Neural progenitor cell (in vitro differentiated cells): ENCODE measurements at regions not wholly inside any gene's neighbourhood (a gene's known extent, or its start where the extent isn't known, plus 50 kb on each side); places are given as distances from the start of the nearest gene placed in this dataset.
"Not testable (repeated sequence)": the region's sequence is repeated elsewhere in the genome, so short reads cannot be mapped to it uniquely, and the experiment has no call there.

Source experiments
- DNase-seq: peaks from one replicate; pipeline ENCODE4 v3.0.0-alpha.2; 2016; ENCODE audit warnings: low spot score
- H2AFZ ChIP-seq: fragments of 200-600 bp; sonication (generic); replicated peaks from 2 replicates; pipeline ENCODE4 v1.6.1; 2016; ENCODE audit warnings: antibody characterized with exemption
- H3F3A ChIP-seq: fragments of 200-600 bp; sonication (generic); 2 replicates; pipeline ENCODE4 v1.6.1; 2016; ENCODE audit warnings: antibody characterized with exemption, low read depth
- H3K27ac ChIP-seq: fragments of 200-600 bp; sonication (generic); 2 replicates; pipeline ENCODE4 v1.5.1; 2016; ENCODE audit warnings: mild to moderate bottlenecking
- H3K27me3 ChIP-seq: fragments of 200-600 bp; sonication (generic); 2 replicates; pipeline ENCODE4 v1.6.1; 2016; ENCODE audit warnings: mild to moderate bottlenecking, moderate library complexity
- H3K36me3 ChIP-seq: fragments of 200-600 bp; sonication (generic); 2 replicates; pipeline ENCODE4 v1.5.1; 2016
- H3K4me1 ChIP-seq: fragments of 200-600 bp; sonication (generic); 2 replicates; pipeline ENCODE4 v1.6.1; 2016; ENCODE audit warnings: mixed run types
- H3K4me2 ChIP-seq: fragments of 200-600 bp; sonication (generic); 2 replicates; pipeline ENCODE4 v1.6.1; 2016
- H3K4me3 ChIP-seq: fragments of 200-600 bp; sonication (generic); 2 replicates; pipeline ENCODE4 v1.5.1; 2016
- H3K79me2 ChIP-seq: fragments of 200-600 bp; sonication (generic); 2 replicates; pipeline ENCODE4 v1.6.1; 2016; ENCODE audit warnings: low read depth
- H3K9ac ChIP-seq: fragments of 200-600 bp; sonication (generic); 2 replicates; pipeline ENCODE4 v1.6.1; 2016
- H3K9me3 ChIP-seq: fragments of 200-600 bp; sonication (generic); 2 replicates; pipeline ENCODE4 v1.5.1; 2016; ENCODE audit warnings: low read depth
- H4K20me1 ChIP-seq: fragments of 200-600 bp; sonication (generic); 2 replicates; pipeline ENCODE4 v1.6.1; 2016; ENCODE audit warnings: low read depth
- H3K27ac Mint-ChIP-seq: 3 replicates; pipeline ENCODE4 v1.8.0; 2021; ENCODE audit warnings: mixed read lengths
- H3K27me3 Mint-ChIP-seq: 2 replicates; pipeline ENCODE4 v1.8.0; 2022; ENCODE audit warnings: low read depth, mild to moderate bottlenecking, inconsistent platforms, moderate library complexity, mixed read lengths; ENCODE audit not compliant: insufficient read depth
- H3K36me3 Mint-ChIP-seq: 3 replicates; pipeline ENCODE4 v1.8.0; 2021; ENCODE audit warnings: mixed read lengths
- H3K4me1 Mint-ChIP-seq: 3 replicates; pipeline ENCODE4 v1.8.0; 2021; ENCODE audit warnings: mixed read lengths
- H3K4me3 Mint-ChIP-seq: 3 replicates; pipeline ENCODE4 v1.8.0; 2021; ENCODE audit warnings: mild to moderate bottlenecking, moderate library complexity, mixed read lengths
- H3K9me3 Mint-ChIP-seq: 3 replicates; pipeline ENCODE4 v1.8.0; 2020; ENCODE audit warnings: mixed read lengths
- EZH2 ChIP-seq: fragments of 200-600 bp; sonication (generic); IDR thresholded peaks from 2 replicates; pipeline ENCODE4 v1.6.1; 2017; ENCODE audit warnings: antibody characterized with exemption, mild to moderate bottlenecking, moderate library complexity
- EZH2phosphoT487 ChIP-seq: fragments of 200-600 bp; sonication (generic); IDR thresholded peaks from 2 replicates; pipeline ENCODE4 v1.6.1; 2017; ENCODE audit warnings: antibody characterized with exemption
- TF ChIP-seq, protein P1 (sequence below): fragments of 200-600 bp; sonication (generic); IDR thresholded peaks from 2 replicates; pipeline ENCODE4 v1.5.1; 2017; ENCODE audit warnings: antibody characterized with exemption, mild to moderate bottlenecking

DNA sequence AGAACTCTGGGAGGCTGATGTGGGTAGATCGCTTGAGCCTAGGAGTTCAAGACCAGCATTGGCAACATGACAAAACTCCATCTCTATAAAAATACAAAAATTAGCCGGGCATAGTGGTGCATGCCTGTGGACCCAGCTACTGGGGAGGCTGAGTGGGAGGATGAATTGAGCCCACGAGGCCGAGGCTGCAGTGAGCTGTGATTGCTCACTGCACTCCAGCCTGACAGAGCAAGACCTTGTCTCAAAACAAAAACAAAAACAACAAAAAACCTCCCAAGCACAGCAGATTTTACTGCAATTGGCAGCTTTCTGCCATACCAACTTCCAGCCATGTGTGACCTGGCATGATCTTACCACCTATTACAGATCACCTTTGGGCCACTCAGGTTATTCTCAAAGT is 57.7 kb upstream of the LRPPRC start:
- peaks cover 19% of the 10 kb centered on the region for H3K4me1 ChIP-seq
- no peak for DNase-seq
- H3K27me3 Mint-ChIP-seq = peaks cover 13% of the 10 kb centered on the region
- H4K20me1 ChIP-seq = no peaks in the 10 kb centered on the region
- no peak for TF ChIP-seq EZH2phosphoT487
- TF ChIP-seq EZH2 = no peak
- TF ChIP-seq, protein P1, sequence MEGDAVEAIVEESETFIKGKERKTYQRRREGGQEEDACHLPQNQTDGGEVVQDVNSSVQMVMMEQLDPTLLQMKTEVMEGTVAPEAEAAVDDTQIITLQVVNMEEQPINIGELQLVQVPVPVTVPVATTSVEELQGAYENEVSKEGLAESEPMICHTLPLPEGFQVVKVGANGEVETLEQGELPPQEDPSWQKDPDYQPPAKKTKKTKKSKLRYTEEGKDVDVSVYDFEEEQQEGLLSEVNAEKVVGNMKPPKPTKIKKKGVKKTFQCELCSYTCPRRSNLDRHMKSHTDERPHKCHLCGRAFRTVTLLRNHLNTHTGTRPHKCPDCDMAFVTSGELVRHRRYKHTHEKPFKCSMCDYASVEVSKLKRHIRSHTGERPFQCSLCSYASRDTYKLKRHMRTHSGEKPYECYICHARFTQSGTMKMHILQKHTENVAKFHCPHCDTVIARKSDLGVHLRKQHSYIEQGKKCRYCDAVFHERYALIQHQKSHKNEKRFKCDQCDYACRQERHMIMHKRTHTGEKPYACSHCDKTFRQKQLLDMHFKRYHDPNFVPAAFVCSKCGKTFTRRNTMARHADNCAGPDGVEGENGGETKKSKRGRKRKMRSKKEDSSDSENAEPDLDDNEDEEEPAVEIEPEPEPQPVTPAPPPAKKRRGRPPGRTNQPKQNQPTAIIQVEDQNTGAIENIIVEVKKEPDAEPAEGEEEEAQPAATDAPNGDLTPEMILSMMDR = no peak
- no peaks in the 10 kb centered on the region for H3K36me3 Mint-ChIP-seq
- no peak overlapping the region for H3K27ac ChIP-seq
- H2AFZ ChIP-seq = no peak overlapping the region
- H3K9me3 Mint-ChIP-seq = peaks cover 4% of the 10 kb centered on the region
- H3K4me3 Mint-ChIP-seq = no peak overlapping the region
- H3K27me3 ChIP-seq = no peaks in the 10 kb centered on the region
- H3K9ac ChIP-seq = no peak overlapping the region
- no peaks in the 10 kb centered on the region for H3K79me2 ChIP-seq
- no peaks in the 10 kb centered on the region for H3K9me3 ChIP-seq
- peaks cover 18% of the 10 kb centered on the region for H3F3A ChIP-seq
- no peak overlapping the region for H3K27ac Mint-ChIP-seq
- H3K4me3 ChIP-seq = no peak overlapping the region
- H3K4me1 Mint-ChIP-seq = peaks cover 31% of the 10 kb centered on the region
- no peak overlapping the region for H3K4me2 ChIP-seq
- H3K36me3 ChIP-seq = no peaks in the 10 kb centered on the region

DNA sequence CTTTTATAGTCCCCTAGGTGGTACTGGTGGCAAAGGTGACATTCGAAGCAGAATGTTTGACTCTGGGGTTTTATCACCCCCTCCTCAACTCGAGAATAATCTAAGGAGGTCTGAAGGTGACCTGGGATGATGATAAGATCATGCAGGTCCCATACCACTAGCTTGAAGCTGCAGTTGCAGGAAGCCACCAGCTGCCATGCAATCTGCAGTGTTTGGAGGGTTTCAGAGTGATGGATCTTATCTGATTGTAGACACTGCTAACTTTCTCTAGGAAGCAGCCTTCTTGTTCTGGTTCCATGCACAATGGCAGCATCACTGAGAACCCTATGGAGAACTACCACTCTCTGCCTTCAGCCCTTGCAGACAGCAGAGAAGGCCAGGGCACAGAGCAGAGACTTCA is 59.4 kb upstream of the LRPPRC start:
- no peaks in the 10 kb centered on the region for H3K36me3 ChIP-seq
- no peak for DNase-seq
- no peak overlapping the region for H3K9ac ChIP-seq
- H3K9me3 Mint-ChIP-seq = peaks cover 9% of the 10 kb centered on the region
- no peaks in the 10 kb centered on the region for H3K9me3 ChIP-seq
- no peak overlapping the region for H3K27ac Mint-ChIP-seq
- no peak overlapping the region for H3K4me3 ChIP-seq
- peaks cover 19% of the 10 kb centered on the region for H3K4me1 ChIP-seq
- no peak overlapping the region for H3K4me2 ChIP-seq
- H3K79me2 ChIP-seq = no peaks in the 10 kb centered on the region
- H2AFZ ChIP-seq = no peak overlapping the region
- no peaks in the 10 kb centered on the region for H4K20me1 ChIP-seq
- no peak overlapping the region for H3K4me3 Mint-ChIP-seq
- H3K27me3 ChIP-seq = no peaks in the 10 kb centered on the region
- H3K27me3 Mint-ChIP-seq = peaks cover 13% of the 10 kb centered on the region
- peaks cover 18% of the 10 kb centered on the region for H3F3A ChIP-seq
- H3K36me3 Mint-ChIP-seq = no peaks in the 10 kb centered on the region
- peaks cover 31% of the 10 kb centered on the region for H3K4me1 Mint-ChIP-seq
- TF ChIP-seq EZH2 (no peak), EZH2phosphoT487 (no peak)
- TF ChIP-seq, protein P1 = no peak
- H3K27ac ChIP-seq = no peak overlapping the region

DNA sequence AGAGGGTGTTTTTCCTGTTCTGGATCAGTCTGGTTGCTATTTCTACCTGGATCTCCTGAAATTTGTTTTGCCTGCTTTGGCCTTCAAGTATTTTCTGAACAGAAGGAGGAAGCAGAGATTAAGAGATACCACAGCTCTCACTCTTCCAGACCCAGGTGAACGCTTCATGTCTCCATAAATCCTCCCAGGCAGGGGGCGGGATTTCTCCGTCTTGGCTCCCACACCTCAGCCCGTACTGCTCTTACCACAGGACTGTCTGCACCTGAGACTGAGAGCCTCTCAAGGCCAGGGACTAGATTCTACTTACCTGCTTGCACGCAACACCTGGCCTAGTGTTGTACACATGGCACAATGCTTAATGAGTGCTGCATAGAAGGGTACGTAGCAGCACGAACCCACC is 59.9 kb upstream of the LRPPRC start:
- Histone ChIP-seq H3K79me2 (no peaks in the 10 kb centered on the region), H3K4me3 (no peak overlapping the region), H4K20me1 (no peaks in the 10 kb centered on the region), H3K9me3 (no peaks in the 10 kb centered on the region), H2AFZ (no peak overlapping the region), H3K9ac (no peak overlapping the region), H3K4me1 (peaks cover 19% of the 10 kb centered on the region), H3K27me3 (no peaks in the 10 kb centered on the region), H3K36me3 (no peaks in the 10 kb centered on the region), H3K27ac (no peak overlapping the region), H3F3A (peaks cover 18% of the 10 kb centered on the region), H3K4me2 (no peak overlapping the region)
- H3K9me3 Mint-ChIP-seq = peaks cover 11% of the 10 kb centered on the region
- H3K27ac Mint-ChIP-seq = no peak overlapping the region
- H3K4me3 Mint-ChIP-seq = no peak overlapping the region
- H3K4me1 Mint-ChIP-seq = peaks cover 29% of the 10 kb centered on the region
- peaks cover 13% of the 10 kb centered on the region for H3K27me3 Mint-ChIP-seq
- TF ChIP-seq EZH2phosphoT487 (no peak), EZH2 (no peak)
- TF ChIP-seq, protein P1 = no peak
- DNase-seq = no peak
- no peaks in the 10 kb centered on the region for H3K36me3 Mint-ChIP-seq

DNA sequence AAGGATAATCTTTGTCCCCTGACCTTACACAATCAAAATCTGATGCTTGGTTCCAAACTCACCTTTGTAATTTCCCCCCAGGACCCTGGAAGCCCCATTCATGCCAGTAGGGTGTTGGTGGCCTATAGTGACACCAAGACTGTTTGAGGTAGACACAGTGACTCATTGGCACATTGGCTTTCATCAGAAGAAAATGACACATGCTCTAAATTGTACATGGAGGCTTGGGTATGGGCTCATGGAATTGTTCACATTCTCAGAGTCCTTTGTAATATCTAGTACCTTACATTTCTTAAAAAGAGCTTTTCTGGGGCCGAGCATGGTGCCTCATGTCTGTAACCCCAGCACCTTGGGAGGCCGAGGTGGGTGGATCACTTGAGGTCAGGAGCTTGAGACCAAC is 61.2 kb upstream of the LRPPRC start:
- Mint-ChIP-seq H3K4me3 (no peak overlapping the region), H3K27me3 (peaks cover 13% of the 10 kb centered on the region), H3K36me3 (peaks cover 2% of the 10 kb centered on the region)

DNA sequence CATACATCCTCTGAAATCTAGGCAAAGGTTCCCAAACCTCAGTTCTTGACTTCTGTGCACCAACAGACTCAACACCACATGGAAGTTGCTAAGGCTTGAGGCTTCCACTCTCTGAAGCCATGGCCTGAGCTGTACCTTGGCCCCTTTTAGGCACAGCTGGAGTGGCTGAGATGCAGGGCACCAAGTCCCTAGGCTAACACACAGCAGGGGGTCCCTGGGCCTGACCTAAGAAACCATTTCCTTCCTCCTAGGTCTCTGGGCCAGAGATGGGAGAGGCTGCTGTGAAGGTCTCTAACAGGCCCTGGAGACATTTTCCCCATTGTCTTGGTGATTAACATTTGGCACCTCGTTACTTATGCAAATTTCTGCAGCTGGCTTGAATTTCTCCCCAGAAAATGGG is 64.5 kb upstream of the LRPPRC start:
- not testable (repeated sequence) for H2AFZ ChIP-seq, H3F3A ChIP-seq, H3K27me3 ChIP-seq, H3K4me3 ChIP-seq, H3K27ac Mint-ChIP-seq, H3K4me3 Mint-ChIP-seq, H3K36me3 ChIP-seq, H3K9me3 ChIP-seq, H4K20me1 ChIP-seq, H3K4me1 ChIP-seq, H3K9ac ChIP-seq, H3K79me2 ChIP-seq, H3K27ac ChIP-seq, H3K4me2 ChIP-seq, DNase-seq, H3K36me3 Mint-ChIP-seq, H3K4me1 Mint-ChIP-seq
- Mint-ChIP-seq H3K27me3 (peaks cover 11% of the 10 kb centered on the region), H3K9me3 (peaks cover 28% of the 10 kb centered on the region)

More for the DNA sequence above, 61.2 kb upstream of the LRPPRC start:
- H3K4me2 ChIP-seq = no peak overlapping the region
- TF ChIP-seq, protein P1 = no peak
- no peak for TF ChIP-seq EZH2phosphoT487
- TF ChIP-seq EZH2 = no peak
- H3K27ac Mint-ChIP-seq = no peak overlapping the region
- H3K36me3 ChIP-seq = no peaks in the 10 kb centered on the region
- DNase-seq = no peak
- no peaks in the 10 kb centered on the region for H3K27me3 ChIP-seq
- H3K4me3 ChIP-seq = no peak overlapping the region
- peaks cover 18% of the 10 kb centered on the region for H3K4me1 Mint-ChIP-seq
- H3K79me2 ChIP-seq = no peaks in the 10 kb centered on the region
- peaks cover 12% of the 10 kb centered on the region for H3K4me1 ChIP-seq
- H3F3A ChIP-seq = peaks cover 11% of the 10 kb centered on the region
- H2AFZ ChIP-seq = no peak overlapping the region
- H3K9me3 Mint-ChIP-seq = peaks cover 18% of the 10 kb centered on the region
- no peak overlapping the region for H3K27ac ChIP-seq
- no peak overlapping the region for H3K9ac ChIP-seq
- no peaks in the 10 kb centered on the region for H3K9me3 ChIP-seq
- no peaks in the 10 kb centered on the region for H4K20me1 ChIP-seq
